Brain microvascular endothelial cell (primary cell): ENCODE measurements at regions not wholly inside any gene's neighbourhood (a gene's known extent, or its start where the extent isn't known, plus 50 kb on each side); places are given as distances from the start of the nearest gene placed in this dataset.

Experiments used
- DNase-seq: peaks from one replicate; pipeline ENCODE4 v3.0.0-alpha.2; 2020
- H3K27ac ChIP-seq: fragments of 250-450 bp; sonication (Bioruptor Pico); 2 replicates; pipeline ENCODE4 v1.5.1; 2020; ENCODE audit warnings: mild to moderate bottlenecking, moderate library complexity
- H3K27me3 ChIP-seq: fragments of 250-450 bp; sonication (Bioruptor Pico); replicated peaks from 2 replicates; pipeline ENCODE4 v1.5.1; 2020; ENCODE audit warnings: mild to moderate bottlenecking
- H3K36me3 ChIP-seq: fragments of 250-450 bp; sonication (Bioruptor Pico); replicated peaks from 2 replicates; pipeline ENCODE4 v1.5.1; 2020; ENCODE audit warnings: mild to moderate bottlenecking
- H3K4me3 ChIP-seq: 2 replicates; pipeline ENCODE4 v1.5.1; 2011; ENCODE audit warnings: low read depth, mild to moderate bottlenecking, control low read depth, low read length, moderate library complexity
- in situ Hi-C: cut with HindIII; loops from 2 replicates; pipeline ENCODE4 v1.10.0; 2017; ENCODE audit warnings: low sequenced_read_pairs, low pct_ligation_motif_present
- TF ChIP-seq, protein P1 (sequence below): IDR thresholded peaks from 2 replicates; pipeline ENCODE4 v1.5.1; 2011; ENCODE audit warnings: low read depth, mild to moderate bottlenecking, moderate library complexity, low read length, control low read depth, inconsistent platforms; ENCODE audit errors: missing control alignments

DNA sequence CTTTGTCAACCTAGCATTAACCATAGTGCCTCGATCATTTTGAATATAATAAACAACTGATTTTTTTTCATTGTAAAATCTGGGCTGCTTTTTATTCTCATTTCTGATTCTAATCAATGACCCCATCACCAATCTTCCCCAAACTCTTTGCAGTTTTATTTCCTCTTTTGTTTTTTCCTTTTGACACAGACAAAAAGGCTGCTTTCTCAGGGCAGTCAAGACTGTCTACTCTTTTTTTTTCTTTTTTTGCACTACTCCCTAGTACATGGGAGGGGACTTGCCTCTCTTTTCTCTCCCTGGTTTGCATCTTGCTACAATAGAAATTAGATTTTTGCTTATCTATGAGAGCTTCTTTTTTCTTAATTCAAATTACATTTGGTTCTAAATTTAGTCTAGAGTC is 987.9 kb downstream of the ADGRL2 start:
- DNase-seq: no peak
- TF ChIP-seq, protein P1, sequence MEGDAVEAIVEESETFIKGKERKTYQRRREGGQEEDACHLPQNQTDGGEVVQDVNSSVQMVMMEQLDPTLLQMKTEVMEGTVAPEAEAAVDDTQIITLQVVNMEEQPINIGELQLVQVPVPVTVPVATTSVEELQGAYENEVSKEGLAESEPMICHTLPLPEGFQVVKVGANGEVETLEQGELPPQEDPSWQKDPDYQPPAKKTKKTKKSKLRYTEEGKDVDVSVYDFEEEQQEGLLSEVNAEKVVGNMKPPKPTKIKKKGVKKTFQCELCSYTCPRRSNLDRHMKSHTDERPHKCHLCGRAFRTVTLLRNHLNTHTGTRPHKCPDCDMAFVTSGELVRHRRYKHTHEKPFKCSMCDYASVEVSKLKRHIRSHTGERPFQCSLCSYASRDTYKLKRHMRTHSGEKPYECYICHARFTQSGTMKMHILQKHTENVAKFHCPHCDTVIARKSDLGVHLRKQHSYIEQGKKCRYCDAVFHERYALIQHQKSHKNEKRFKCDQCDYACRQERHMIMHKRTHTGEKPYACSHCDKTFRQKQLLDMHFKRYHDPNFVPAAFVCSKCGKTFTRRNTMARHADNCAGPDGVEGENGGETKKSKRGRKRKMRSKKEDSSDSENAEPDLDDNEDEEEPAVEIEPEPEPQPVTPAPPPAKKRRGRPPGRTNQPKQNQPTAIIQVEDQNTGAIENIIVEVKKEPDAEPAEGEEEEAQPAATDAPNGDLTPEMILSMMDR: no peak
- in situ Hi-C loops: no loop called here
- H3K36me3 ChIP-seq: no peaks in the 10 kb centered on the region
- H3K27me3 ChIP-seq: no peaks in the 10 kb centered on the region
- no peak overlapping the region for H3K27ac ChIP-seq
- H3K4me3 ChIP-seq: no peak overlapping the region

- no peak overlapping the region for H3K27ac ChIP-seq
- DNase-seq: no peak
- in situ Hi-C loops: no loop called here
- TF ChIP-seq, protein P1: no peak
- H3K36me3 ChIP-seq: no peaks in the 10 kb centered on the region
- H3K4me3 ChIP-seq: no peak overlapping the region
- H3K27me3 ChIP-seq: no peaks in the 10 kb centered on the region
Observed at GRCh38 chr1:82788038-82788437, 987.3 kb downstream of the ADGRL2 start.

- in situ Hi-C loops: no loop called here
- no peaks in the 10 kb centered on the region for H3K36me3 ChIP-seq
Observed at GRCh38 chr1:82786883-82787282, 986.1 kb downstream of the ADGRL2 start.

GRCh38 chr1:82785268-82785790 is 984.6 kb downstream of the ADGRL2 start:
- Histone ChIP-seq H3K27me3 (no peaks in the 10 kb centered on the region), H3K36me3 (no peaks in the 10 kb centered on the region), H3K4me3 (no peak overlapping the region), H3K27ac (no peak overlapping the region)
- no peak for DNase-seq
- TF ChIP-seq, protein P1: no peak
- in situ Hi-C loops: no loop called here

More at GRCh38 chr1:82786883-82787282, 986.1 kb downstream of the ADGRL2 start:
- H3K27me3 ChIP-seq: no peaks in the 10 kb centered on the region
- TF ChIP-seq, protein P1: no peak
- no peak overlapping the region for H3K4me3 ChIP-seq
- no peak for DNase-seq
- no peak overlapping the region for H3K27ac ChIP-seq

DNA sequence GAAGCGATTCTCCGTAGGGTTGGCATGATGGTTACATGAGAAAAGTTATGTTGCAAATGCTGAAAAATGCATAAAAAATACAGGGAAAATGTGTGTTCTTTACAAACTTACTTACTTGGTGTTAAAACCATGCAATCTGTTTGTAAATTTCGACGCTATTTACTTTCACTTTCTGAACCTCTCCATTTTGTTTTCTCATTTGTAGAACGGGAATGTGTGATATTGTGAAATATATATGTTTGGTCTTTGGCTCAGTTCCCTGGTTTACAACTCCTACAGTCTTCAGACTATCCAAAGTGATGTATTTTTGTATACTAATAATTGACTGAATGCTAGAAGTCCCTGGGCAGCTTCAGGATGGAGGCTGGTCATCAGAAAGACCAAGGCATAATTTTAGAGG is 982.3 kb downstream of the ADGRL2 start:
- Histone ChIP-seq H3K36me3 (no peaks in the 10 kb centered on the region), H3K4me3 (no peak overlapping the region), H3K27me3 (no peaks in the 10 kb centered on the region), H3K27ac (no peak overlapping the region)
- no peak for DNase-seq
- TF ChIP-seq, protein P1: no peak
- in situ Hi-C loops: no loop called here

DNA sequence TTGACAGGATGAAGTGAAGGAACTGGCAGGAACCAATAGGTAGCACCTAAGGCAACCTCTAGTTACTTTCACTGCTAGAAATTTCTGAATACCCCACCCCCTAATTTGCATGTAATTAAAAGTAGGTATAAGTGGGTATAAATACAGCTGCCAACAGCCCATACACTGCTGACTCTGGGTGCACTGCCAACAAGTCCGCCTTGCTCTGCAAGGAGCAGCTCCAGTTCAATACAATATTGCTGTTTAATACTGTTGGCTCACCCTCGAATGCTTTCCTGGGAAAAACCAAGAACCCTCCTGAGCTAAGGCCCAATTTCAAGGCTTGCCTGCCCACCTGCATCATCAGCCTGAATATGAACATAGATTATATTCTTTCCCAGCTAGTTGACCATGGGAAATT is 981.9 kb downstream of the ADGRL2 start:
- DNase-seq: no peak

More for the DNA sequence above, 981.9 kb downstream of the ADGRL2 start:
- H3K4me3 ChIP-seq: no peak overlapping the region
- no peak overlapping the region for H3K27ac ChIP-seq
- TF ChIP-seq, protein P1: no peak
- no peaks in the 10 kb centered on the region for H3K36me3 ChIP-seq
- no peaks in the 10 kb centered on the region for H3K27me3 ChIP-seq
- in situ Hi-C loops: no loop called here
